SU-DHL-6 (cell line): ENCODE measurements at regions not wholly inside any gene's neighbourhood (a gene's known extent, or its start where the extent isn't known, plus 50 kb on each side); places are given as distances from the start of the nearest gene placed in this dataset.

Experiments
- H2AFZ ChIP-seq: fragments of 200-600 bp; sonication (generic); 2 replicates; pipeline ENCODE4 v1.6.1; 2014; ENCODE audit warnings: low read depth, mild to moderate bottlenecking, moderate library complexity, mixed read lengths, antibody characterized with exemption, low read length; ENCODE audit not compliant: severe bottlenecking
- H3F3A ChIP-seq: fragments of 200-600 bp; shearing (Covaris generic); 2 replicates; pipeline ENCODE4 v1.6.0; 2016; ENCODE audit warnings: antibody characterized with exemption, mild to moderate bottlenecking; ENCODE audit not compliant: insufficient read depth
- H3K27ac ChIP-seq: fragments of 200-600 bp; sonication (generic); 2 replicates; pipeline ENCODE4 v1.5.1; 2016; ENCODE audit warnings: low read depth, mild to moderate bottlenecking, low read length, moderate library complexity, mixed read lengths
- H3K27me3 ChIP-seq: fragments of 200-600 bp; sonication (generic), shearing (Covaris generic); 2 replicates; pipeline ENCODE4 v1.6.0; 2014; ENCODE audit warnings: mild to moderate bottlenecking, low read length
- H3K36me3 ChIP-seq: fragments of 200-600 bp; sonication (generic); 2 replicates; pipeline ENCODE4 v1.6.1; 2014; ENCODE audit warnings: mild to moderate bottlenecking, low read length, mixed read lengths
- H3K4me2 ChIP-seq: fragments of 300-600, 200-600 bp; shearing (Covaris generic), sonication (generic); 2 replicates; pipeline ENCODE4 v1.6.0; 2014; ENCODE audit warnings: low read length, low read depth, mild to moderate bottlenecking; ENCODE audit not compliant: poor library complexity, severe bottlenecking
- H3K4me3 ChIP-seq: fragments of 200-600 bp; sonication (generic); 2 replicates; pipeline ENCODE4 v1.5.1; 2014; ENCODE audit warnings: antibody characterized with exemption, low read length, mild to moderate bottlenecking, mixed read lengths; ENCODE audit not compliant: insufficient read depth, poor library complexity, severe bottlenecking
- H3K79me2 ChIP-seq: fragments of 200-600 bp; sonication (generic); 2 replicates; pipeline ENCODE4 v1.6.1; 2014; ENCODE audit warnings: mild to moderate bottlenecking, low read length, moderate library complexity; ENCODE audit not compliant: insufficient read depth
- H3K9ac ChIP-seq: fragments of 200-600 bp; sonication (generic); 2 replicates; pipeline ENCODE4 v1.7.0; 2014; ENCODE audit warnings: mild to moderate bottlenecking, low read length
- H3K9me2 ChIP-seq: fragments of 200-600 bp; sonication (generic); replicated peaks from 2 replicates; pipeline ENCODE4 v1.6.1; 2014; ENCODE audit warnings: low read length; ENCODE audit not compliant: insufficient read depth
- H3K9me3 ChIP-seq: fragments of 200-600 bp; sonication (generic); 2 replicates; pipeline ENCODE4 v1.6.1; 2014; ENCODE audit warnings: low read length, mixed read lengths; ENCODE audit not compliant: insufficient read depth
- H4K20me1 ChIP-seq: fragments of 200-600 bp; sonication (generic); 2 replicates; pipeline ENCODE4 v1.6.1; 2014; ENCODE audit warnings: low read depth, mild to moderate bottlenecking, antibody characterized with exemption, low read length, moderate library complexity, mixed read lengths
- EZH2phosphoT487 ChIP-seq: fragments of 200-600 bp; sonication (generic), shearing (Covaris generic); conservative IDR thresholded peaks from 2 replicates; pipeline ENCODE4 v1.6.1; 2018; ENCODE audit warnings: mild to moderate bottlenecking, antibody characterized with exemption, low read length, moderate library complexity, mixed read lengths
- TF ChIP-seq, protein P1 (sequence below): fragments of 200-600 bp; sonication (generic); IDR thresholded peaks from one replicate; pipeline ENCODE4 v1.5.1; 2017; ENCODE audit warnings: antibody characterized with exemption, mild to moderate bottlenecking, low read length, moderate library complexity; ENCODE audit not compliant: insufficient read depth, poor library complexity, severe bottlenecking

GRCh38 chr6:54515713-54516112 is 207.5 kb downstream of the TINAG start:
- no peak overlapping the region for H3K4me3 ChIP-seq
- H4K20me1 ChIP-seq, result no peaks in the 10 kb centered on the region; the same call in 1 of the 2 replicates
- H3F3A ChIP-seq, result no peaks in the 10 kb centered on the region
- no peak overlapping the region for H3K9ac ChIP-seq
- no peaks in the 10 kb centered on the region for H3K36me3 ChIP-seq
- H2AFZ ChIP-seq, result no peak overlapping the region
- TF ChIP-seq EZH2phosphoT487, result no peak
- TF ChIP-seq, protein P1, sequence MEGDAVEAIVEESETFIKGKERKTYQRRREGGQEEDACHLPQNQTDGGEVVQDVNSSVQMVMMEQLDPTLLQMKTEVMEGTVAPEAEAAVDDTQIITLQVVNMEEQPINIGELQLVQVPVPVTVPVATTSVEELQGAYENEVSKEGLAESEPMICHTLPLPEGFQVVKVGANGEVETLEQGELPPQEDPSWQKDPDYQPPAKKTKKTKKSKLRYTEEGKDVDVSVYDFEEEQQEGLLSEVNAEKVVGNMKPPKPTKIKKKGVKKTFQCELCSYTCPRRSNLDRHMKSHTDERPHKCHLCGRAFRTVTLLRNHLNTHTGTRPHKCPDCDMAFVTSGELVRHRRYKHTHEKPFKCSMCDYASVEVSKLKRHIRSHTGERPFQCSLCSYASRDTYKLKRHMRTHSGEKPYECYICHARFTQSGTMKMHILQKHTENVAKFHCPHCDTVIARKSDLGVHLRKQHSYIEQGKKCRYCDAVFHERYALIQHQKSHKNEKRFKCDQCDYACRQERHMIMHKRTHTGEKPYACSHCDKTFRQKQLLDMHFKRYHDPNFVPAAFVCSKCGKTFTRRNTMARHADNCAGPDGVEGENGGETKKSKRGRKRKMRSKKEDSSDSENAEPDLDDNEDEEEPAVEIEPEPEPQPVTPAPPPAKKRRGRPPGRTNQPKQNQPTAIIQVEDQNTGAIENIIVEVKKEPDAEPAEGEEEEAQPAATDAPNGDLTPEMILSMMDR, result no peak
- no peak overlapping the region for H3K27ac ChIP-seq
- H3K79me2 ChIP-seq, result no peaks in the 10 kb centered on the region
- H3K9me2 ChIP-seq, result no peaks in the 10 kb centered on the region
- H3K9me3 ChIP-seq, result no peaks in the 10 kb centered on the region
- no peak overlapping the region for H3K4me2 ChIP-seq
- H3K27me3 ChIP-seq, result no peaks in the 10 kb centered on the region

DNA sequence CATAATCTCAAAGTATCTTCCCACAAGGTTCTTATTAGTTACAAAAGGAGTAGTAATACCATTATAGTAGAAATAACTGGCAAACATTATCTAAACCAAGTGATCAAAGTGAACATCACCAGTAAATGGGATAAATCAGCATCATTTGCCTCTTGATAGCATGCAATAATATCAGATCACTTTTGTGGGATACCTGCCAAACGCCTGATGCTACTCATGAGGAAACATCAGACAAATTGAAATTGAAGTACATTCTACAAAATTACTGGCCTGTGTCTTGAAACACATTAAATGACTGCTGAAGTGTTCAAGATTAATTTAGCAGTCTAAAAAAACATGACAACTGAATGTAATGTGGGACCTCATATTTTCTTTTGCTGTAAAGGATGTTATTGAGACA is 208.1 kb downstream of the TINAG start:
- H3K4me2 ChIP-seq, result no peak overlapping the region
- H3K9me2 ChIP-seq, result no peaks in the 10 kb centered on the region
- H4K20me1 ChIP-seq, result no peaks in the 10 kb centered on the region
- H3K27ac ChIP-seq, result no peak overlapping the region
- no peaks in the 10 kb centered on the region for H3K9me3 ChIP-seq
- H2AFZ ChIP-seq, result no peak overlapping the region
- H3F3A ChIP-seq, result no peaks in the 10 kb centered on the region
- H3K27me3 ChIP-seq, result no peaks in the 10 kb centered on the region
- TF ChIP-seq, protein P1, result no peak
- TF ChIP-seq EZH2phosphoT487, result no peak
- no peak overlapping the region for H3K9ac ChIP-seq
- no peaks in the 10 kb centered on the region for H3K36me3 ChIP-seq
- H3K79me2 ChIP-seq, result no peaks in the 10 kb centered on the region
- H3K4me3 ChIP-seq, result no peak overlapping the region

- Histone ChIP-seq H3F3A (no peaks in the 10 kb centered on the region), H4K20me1 (no peaks in the 10 kb centered on the region), H3K79me2 (no peaks in the 10 kb centered on the region), H3K36me3 (no peaks in the 10 kb centered on the region), H3K9ac (no peak overlapping the region), H3K27ac (no peak overlapping the region), H3K4me2 (no peak overlapping the region), H3K9me3 (no peaks in the 10 kb centered on the region), H3K27me3 (no peaks in the 10 kb centered on the region), H3K4me3 (no peak overlapping the region), H3K9me2 (peaks cover 3% of the 10 kb centered on the region; the same call in 1 of the 2 replicates), H2AFZ (no peak overlapping the region)
- TF ChIP-seq, protein P1, result no peak
- TF ChIP-seq EZH2phosphoT487, result no peak
Observed at GRCh38 chr6:54519161-54519560, 210.9 kb downstream of the TINAG start.
